ENCODE measurements at regions not wholly inside any gene's neighbourhood (a gene's known extent, or its start where the extent isn't known, plus 50 kb on each side); places are given as distances from the start of the nearest gene placed in this dataset.
"Not testable (repeated sequence)": the region's sequence is repeated elsewhere in the genome, so short reads cannot be mapped to it uniquely, and the experiment has no call there.

DNA sequence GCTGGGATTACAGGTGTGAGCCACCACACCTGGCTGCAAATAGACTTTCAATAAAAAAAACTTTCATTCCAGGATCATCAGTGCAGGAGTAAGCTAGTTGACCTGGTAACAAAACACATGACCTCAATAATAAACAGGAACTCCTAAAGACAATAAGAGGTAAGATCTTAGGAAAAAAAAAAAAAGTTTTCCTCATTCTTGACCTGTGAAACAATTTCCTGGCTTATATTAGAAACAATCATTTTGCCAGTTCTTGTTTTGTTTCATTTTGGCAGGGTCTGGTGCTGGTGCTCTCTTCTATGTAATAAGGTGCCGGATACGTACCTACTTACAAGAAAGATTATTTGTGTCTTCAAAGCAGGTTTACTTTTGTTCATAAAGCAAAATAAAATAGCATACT lies 90.6 kb upstream of the AMN1 start:
- no peak for DNase-seq

DNA sequence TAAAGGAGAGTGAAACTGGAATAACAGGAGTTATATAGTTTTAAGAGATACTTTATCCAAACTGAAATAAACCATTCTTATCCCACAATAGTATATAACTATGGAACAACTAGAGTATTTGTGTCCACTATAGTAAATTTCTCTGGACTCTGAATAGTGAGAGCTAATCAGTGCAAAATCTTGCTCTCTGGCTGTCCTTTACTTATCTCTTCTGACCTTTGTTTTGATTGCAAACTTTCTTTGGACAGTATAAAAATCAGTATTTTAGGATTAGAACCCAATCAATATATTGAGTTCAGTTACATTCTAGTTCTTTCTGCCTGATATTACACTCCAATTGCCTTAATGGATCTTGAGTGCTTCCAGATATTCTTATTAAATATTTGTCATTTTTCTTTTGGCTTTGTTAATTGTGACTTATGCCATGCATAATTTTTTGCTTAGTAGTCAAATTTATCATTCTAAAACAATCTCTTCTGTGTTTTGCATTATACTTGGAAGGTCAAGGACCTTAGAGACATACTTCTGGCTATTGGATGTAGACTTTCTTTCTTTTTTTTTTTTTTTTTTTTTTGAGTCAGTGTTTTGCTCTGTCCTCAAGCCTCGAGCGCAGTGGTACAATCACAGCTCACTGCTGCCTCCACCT lies 89.9 kb upstream of the AMN1 start:
- DNase-seq: no peak

DNA sequence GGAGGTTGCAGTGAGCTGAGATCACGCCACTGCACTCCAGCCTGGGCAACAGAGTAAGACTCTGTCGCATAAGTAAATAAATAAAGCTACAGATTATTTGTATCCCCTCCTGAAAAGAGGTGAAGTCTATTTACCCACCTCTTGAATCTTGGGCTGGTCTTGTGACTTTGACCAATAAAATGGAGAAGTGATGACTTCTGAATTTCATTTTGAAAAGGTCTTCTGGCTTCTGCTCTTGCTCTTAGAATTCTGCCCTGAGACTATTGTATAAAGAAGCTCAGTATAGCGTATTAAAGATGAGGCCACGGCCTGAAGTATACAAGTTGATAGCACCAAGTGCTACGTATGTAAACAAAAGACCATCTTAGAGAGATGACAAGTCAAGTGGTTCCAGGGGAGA lies 88.3 kb upstream of the AMN1 start:
- DNase-seq: no peak

DNA sequence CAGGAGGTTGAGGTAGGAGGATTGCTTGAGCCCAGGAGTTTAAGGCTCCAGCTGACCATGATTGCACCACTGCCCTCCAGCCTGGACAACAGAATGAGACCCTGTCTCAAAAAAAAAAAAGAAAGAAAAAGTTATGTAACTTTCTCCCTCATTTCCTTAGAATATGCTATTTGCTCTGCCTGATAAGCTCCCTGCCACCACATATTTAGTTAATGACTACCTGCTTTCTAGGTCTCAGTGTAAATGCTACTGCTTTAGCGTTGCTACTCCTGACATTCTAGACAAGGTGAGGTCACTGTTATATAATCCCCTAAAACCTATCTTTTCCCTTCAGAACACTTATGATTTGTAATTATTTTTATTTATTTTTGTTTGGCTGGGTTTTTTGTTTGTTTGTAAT lies 86.3 kb upstream of the AMN1 start:
- DNase-seq: no peak

DNA sequence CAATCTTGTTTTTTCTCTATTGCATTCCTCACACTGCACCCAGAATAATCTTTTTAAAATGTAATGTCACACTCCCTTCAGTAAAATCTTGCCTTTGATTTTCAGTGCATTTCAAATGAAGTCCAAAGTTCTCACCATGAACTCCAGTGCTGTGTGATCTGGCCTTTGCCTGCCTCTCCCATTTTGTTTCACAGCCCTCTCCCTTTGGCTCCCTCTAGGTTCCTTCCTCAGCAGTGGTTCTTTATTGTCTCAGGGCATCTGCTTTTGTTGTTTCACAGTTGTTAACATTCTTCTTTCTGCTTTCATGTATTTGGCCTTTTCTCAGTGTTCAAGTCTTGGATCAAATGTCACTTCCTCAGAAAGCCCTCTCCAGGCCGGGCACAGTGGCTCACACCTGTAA lies 84.5 kb upstream of the AMN1 start:
- DNase-seq: no peak

GRCh38 chr12:31807773-31808097 lies 78.9 kb upstream of the AMN1 start:
- no peak for DNase-seq

- DNase-seq: not testable (repeated sequence)
Measured at GRCh38 chr12:31807081-31807772, 78.4 kb upstream of the AMN1 start.

GRCh38 chr12:31805681-31806080 lies 76.9 kb upstream of the AMN1 start:
- DNase-seq: not testable (repeated sequence)

DNA sequence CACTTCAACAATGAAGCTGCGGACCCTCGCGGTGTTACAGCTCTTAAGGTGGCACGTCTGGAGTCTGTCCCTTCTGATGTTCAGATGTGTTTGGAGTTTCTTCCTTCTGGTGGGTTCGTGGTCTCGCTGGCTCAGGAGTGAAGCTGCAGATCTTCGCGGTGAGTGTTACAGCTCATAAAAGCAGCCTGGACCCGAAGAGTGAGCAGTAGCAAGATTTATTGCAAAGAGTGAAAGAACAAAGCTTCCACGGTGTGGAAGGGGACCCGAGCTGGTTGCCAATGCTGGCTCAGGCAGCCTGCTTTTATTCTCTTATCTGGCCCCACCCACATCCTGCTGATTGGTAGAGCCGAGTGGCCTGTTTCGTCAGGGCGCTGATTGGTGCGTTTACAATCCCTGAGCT lies 75.9 kb upstream of the AMN1 start:
- not testable (repeated sequence) for DNase-seq

DNA sequence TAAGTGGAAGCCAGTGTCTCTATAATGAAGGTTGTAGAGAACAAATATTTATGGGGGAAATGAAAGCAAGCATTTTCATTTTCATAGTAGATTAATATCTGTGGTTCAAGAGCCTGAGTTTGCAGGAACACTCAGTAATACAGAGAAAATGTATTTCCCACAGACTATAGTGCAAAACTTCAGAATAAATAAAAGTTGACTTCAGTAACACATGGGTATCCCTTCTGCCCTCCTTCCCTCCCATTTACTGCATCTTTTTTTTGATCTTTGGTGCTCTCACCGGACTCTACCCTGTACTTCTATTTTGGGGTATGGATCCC lies 75.3 kb upstream of the AMN1 start:
- no peak for DNase-seq

- no peak for DNase-seq
Measured at GRCh38 chr12:31803306-31804184, 74.7 kb upstream of the AMN1 start.

GRCh38 chr12:31801872-31802271 lies 73.1 kb upstream of the AMN1 start:
- no peak for DNase-seq

GRCh38 chr12:31797230-31797872 lies 68.5 kb upstream of the AMN1 start:
- DNase-seq: no peak

DNA sequence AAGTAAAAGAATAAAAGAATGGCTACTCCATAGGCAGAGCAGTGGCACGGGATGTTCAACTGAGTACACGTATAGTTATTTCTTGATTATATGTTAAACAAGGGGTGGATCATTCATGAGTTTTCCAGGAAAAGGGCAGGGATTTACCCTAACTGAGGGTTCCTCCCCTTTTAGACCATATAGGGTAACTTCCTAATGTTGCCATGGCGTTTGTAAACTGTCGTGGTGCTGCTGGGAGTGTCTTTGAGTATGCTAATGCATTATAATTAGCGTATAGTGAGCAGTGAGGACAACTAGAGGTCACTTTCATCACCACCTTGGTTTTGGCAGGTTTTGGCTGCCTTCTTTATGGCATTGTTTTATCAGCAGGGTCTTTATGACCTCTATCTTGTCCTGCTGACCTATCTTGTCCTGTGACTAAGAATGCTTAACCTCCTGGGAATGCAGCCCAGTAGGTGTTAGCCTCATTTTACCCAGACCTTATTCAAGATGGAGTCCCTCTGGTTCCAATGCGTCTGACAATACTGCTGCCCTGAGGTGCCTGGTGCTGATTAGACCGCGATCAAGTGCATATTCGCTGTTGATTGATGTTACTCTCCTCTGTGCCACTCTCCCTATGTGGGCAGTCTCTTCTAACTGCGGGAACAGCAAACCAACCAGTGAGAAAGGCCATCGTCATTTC lies 67.6 kb upstream of the AMN1 start:
- no peak for DNase-seq

DNA sequence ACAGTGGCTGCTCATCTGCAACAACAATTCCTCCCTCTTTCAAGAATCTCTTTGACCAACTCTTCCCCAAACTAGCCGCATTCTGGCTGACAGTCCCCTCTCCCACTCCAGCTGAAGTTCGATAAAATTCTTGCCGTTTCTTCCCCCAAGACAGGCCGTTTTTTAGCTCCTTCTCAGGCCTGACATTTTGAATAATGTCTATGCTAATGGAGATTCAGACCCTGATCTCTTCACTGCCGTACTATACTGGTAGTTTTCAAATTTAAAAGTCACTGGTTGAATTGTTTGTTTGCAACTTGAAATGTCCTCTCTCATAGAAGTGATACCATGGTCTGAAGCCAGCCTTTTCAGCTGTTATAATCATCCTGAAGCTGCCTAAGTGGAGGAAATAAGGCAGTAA lies 65.9 kb upstream of the AMN1 start:
- no peak for DNase-seq

DNA sequence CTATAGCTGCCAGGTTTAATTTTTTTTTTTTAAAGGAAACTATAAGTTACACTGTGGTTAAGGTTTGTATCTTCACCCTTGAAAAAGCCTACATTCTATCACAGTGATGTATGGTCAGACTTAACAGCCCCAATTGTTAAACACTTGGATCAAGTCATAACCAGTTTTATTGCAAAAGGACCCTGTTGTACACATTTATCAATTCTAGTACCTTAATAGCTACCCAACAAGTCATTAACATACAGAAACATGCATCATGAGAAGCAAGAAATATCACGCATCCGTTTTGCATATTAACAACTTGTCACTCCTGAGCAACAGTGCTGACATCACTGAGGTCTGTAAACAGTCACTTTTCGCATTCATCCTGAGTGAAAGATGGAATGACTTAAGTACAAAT lies 62.4 kb upstream of the AMN1 start:
- DNase-seq: not testable (repeated sequence)

DNA sequence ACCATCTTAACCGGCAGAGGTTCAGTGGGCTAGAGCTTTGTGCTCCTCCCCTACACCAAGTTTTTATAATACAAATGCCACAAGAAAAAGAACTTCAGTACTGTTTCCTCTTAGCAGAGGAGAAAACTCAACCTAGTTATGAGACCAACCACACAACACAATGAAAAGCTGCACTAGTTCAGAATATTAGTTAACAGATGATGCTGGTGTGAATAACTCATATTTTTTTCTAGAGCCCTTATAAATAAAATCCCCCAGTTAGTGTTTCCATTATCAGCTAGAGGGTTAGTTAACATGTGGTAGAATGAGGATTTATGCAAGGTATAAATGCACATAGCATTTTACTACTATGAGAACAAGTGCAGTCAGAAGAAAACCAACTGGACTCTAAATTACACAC lies 61.9 kb upstream of the AMN1 start:
- DNase-seq: no peak

- DNase-seq: no peak
Measured at GRCh38 chr12:31785318-31785717, 56.5 kb upstream of the AMN1 start.

DNA sequence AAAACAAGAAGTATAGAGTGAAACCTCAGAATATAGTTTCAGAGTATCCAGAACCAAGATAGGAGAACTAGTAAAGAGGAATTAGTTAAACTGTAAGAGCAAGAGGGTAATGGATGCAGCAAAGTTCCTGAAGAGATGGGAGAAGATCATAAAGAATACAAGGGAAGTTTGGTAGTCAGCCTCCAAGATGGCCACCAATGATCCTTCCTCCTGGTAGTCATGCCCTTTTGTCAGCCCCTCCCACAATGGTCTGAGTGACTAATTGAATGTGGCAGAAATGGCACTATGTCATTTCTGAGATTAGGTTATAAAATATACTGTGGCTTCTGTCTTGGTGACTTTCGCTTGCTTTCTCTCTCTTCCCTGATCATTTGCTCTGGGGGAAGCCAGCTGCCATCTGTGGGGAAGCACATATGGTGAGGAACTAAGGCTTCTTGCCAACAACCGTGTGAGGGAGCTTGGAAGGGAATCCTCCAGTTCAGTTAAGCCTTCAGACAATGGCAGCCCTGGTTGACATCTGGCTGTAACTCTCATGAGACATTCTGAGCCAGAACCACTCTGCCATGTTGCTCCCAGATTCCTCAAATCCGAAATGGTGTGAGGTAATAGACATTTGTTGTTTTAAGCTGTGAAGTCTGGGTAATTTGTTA lies 55.3 kb upstream of the AMN1 start:
- peak; percentile 8 for DNase-seq

- no peak for DNase-seq
Measured at GRCh38 chr12:31783556-31783955, 54.7 kb upstream of the AMN1 start.

DNA sequence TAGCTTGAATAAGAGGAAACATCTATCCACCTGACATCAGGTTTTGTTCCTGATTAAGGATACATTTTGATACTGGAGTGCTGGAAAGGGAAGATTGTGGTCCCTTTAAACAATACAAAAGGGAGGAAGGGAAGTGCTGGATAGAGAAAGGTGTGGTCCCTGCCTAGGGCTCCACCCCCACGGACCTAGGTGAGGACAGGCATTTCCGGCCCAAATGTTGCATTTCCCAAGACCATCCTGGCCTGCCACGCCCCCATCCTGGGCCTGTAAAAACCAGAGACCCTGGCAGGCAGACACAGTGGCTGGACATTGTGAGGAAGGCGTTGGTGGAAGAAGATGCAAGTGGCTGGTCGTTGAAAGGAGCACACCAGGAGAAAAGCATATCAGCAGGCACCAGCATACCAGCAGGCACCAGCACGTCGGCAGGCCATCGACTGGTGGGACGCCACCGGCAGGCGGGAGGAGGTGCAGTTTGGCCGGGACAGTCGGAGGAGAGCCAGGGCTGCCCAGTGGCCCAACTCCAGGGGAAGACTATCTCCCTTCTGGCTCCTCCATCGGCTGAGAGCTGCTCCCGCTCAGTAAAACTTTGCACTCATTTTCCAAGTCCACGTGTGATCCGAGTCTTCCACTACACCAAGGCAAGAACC lies 53.2 kb upstream of the AMN1 start:
- DNase-seq: no peak

DNA sequence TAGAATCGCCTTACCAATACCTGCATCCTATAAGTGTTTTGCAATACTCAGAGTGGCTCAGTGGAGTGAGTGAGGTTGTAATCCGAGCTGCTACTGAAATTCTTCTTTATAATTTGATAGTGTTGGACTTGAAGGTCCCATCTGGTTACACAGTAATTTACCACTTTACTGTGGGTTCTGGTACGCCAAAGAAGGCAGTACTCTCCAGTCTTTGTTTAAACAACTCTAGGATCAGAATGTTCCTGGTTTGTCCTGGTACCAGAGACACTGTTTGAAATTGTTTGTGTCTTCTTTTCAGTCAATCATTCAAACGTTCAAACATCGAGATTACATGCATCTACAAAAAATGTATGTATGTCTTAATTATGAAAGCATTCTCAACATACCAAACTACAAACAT lies 51.3 kb upstream of the AMN1 start:
- no peak for DNase-seq

All from hematopoietic multipotent progenitor cell treated with erythropoietin and hydrocortisone succinate and interleukin-3 and kit ligand, for 4 days (in vitro differentiated cells).